ENCODE measurements at regions not wholly inside any gene's neighbourhood (a gene's known extent, or its start where the extent isn't known, plus 50 kb on each side); places are given as distances from the start of the nearest gene placed in this dataset.

DNA sequence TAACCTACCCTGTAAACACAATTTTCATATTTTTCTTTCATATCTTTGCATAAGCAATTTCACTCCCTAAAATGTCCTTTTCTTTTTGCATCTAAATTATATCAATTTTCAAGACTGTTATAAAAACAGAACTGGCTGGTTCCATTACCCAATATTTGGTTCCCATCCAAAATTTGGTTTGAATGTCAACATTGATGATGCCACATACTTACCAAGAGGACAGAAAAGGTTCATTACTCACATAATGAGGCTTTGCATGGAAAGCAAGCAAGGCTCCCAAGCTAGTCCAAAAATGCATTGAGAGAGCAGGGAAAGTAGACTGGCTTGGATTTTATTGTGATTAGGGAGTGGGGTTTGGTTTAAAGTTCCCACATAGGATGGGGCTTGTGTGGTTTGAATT, 144.4 kb upstream of the AKIRIN2 start:
- Mint-ChIP-seq H3K9me3 (no peaks in the 10 kb centered on the region), H3K4me1 (peaks cover 5% of the 10 kb centered on the region), H3K27ac (no peak overlapping the region), H3K4me3 (no peak overlapping the region), H3K36me3 (ENCODE audit: low read depth) (no peaks in the 10 kb centered on the region), H3K27me3 (ENCODE audit: insufficient read depth) (no peaks in the 10 kb centered on the region)
- TF ChIP-seq, protein P1, sequence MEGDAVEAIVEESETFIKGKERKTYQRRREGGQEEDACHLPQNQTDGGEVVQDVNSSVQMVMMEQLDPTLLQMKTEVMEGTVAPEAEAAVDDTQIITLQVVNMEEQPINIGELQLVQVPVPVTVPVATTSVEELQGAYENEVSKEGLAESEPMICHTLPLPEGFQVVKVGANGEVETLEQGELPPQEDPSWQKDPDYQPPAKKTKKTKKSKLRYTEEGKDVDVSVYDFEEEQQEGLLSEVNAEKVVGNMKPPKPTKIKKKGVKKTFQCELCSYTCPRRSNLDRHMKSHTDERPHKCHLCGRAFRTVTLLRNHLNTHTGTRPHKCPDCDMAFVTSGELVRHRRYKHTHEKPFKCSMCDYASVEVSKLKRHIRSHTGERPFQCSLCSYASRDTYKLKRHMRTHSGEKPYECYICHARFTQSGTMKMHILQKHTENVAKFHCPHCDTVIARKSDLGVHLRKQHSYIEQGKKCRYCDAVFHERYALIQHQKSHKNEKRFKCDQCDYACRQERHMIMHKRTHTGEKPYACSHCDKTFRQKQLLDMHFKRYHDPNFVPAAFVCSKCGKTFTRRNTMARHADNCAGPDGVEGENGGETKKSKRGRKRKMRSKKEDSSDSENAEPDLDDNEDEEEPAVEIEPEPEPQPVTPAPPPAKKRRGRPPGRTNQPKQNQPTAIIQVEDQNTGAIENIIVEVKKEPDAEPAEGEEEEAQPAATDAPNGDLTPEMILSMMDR (conservative IDR thresholded peaks at IDR 0.05), result no peak
- Histone ChIP-seq H3K9ac (ENCODE audit: extremely low read depth, low read length, poor library complexity, severe bottlenecking) (no peak overlapping the region), H3K9me3 (ENCODE audit: control insufficient read depth, low read length) (no peaks in the 10 kb centered on the region), H3K27ac (ENCODE audit: low read depth, low read length) (no peak overlapping the region), H3K36me3 (ENCODE audit: control insufficient read depth, insufficient read depth, low read length) (no peaks in the 10 kb centered on the region), H3K4me1 (ENCODE audit: control insufficient read depth, insufficient read depth, low read length) (no peaks in the 10 kb centered on the region), H3K4me3 (ENCODE audit: low read length) (no peak overlapping the region), H3K27me3 (ENCODE audit: control insufficient read depth, insufficient read depth, low read length, poor library complexity, severe bottlenecking) (no peaks in the 10 kb centered on the region)
- no peak for DNase-seq

DNA sequence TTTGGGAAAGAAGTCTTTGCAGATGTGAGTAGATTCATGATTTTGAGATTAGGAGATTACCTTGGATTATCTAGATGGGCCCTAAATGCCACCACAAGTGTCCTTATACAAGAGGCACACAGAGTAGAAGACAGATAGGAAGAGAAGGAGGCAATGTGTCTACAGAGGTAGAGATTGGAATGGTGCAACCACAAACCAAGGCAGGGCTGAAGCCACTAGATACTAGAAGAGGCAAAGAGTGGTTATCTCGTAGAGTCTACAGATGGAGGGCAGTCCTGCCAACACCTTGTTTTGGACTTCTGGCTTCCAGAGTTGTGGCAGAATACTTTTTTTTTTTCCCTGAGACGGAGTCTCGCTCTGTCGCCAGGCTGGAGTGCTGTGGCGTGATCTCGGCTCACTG, 138.3 kb upstream of the AKIRIN2 start:
- Histone ChIP-seq H3K4me1 (ENCODE audit: control insufficient read depth, insufficient read depth, low read length) (no peaks in the 10 kb centered on the region), H3K27ac (ENCODE audit: low read depth, low read length) (no peak overlapping the region), H3K36me3 (ENCODE audit: control insufficient read depth, insufficient read depth, low read length) (no peaks in the 10 kb centered on the region), H3K27me3 (ENCODE audit: control insufficient read depth, insufficient read depth, low read length, poor library complexity, severe bottlenecking) (no peaks in the 10 kb centered on the region), H3K4me3 (ENCODE audit: low read length) (no peak overlapping the region), H3K9ac (ENCODE audit: extremely low read depth, low read length, poor library complexity, severe bottlenecking) (no peak overlapping the region), H3K9me3 (ENCODE audit: control insufficient read depth, low read length) (no peaks in the 10 kb centered on the region)
- no peaks in the 10 kb centered on the region for H3K27me3 Mint-ChIP-seq (ENCODE audit: insufficient read depth)
- H3K4me1 Mint-ChIP-seq, result no peaks in the 10 kb centered on the region
- no peak overlapping the region for H3K27ac Mint-ChIP-seq
- peaks cover 5% of the 10 kb centered on the region for H3K9me3 Mint-ChIP-seq
- no peak overlapping the region for H3K4me3 Mint-ChIP-seq
- WGBS, 2 experiments (ENCODE audit: insufficient coverage in 1 of 2, insufficient read length in 1 of 2), result 93% methylated on average over 6 of the region's 6 CpGs; no CpG with 5 or more reads in 1 of the 2 experiments
- TF ChIP-seq, protein P1 (conservative IDR thresholded peaks at IDR 0.05), result no peak
- no peak for DNase-seq
- no peaks in the 10 kb centered on the region for H3K36me3 Mint-ChIP-seq (ENCODE audit: low read depth)

DNA sequence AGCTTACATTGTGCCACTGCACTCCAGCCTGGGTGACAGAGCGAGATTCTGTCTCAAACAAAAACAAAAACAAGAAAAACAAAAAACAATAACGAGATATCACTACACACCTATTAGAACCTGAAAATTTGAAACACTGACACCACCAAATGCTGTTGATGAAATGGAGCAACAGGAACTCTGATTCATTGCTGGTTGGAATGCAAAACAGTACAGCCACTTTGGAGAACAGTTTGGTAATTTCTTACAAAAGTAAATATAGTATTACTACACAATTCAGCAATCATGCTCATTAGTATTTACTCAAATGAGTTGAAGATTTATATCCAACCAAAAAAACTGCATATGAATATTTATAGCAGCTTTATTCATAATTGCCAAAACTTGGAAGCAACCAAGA, 135.8 kb upstream of the AKIRIN2 start:
- Histone ChIP-seq H3K4me1 (ENCODE audit: control insufficient read depth, insufficient read depth, low read length) (no peaks in the 10 kb centered on the region), H3K9ac (ENCODE audit: extremely low read depth, low read length, poor library complexity, severe bottlenecking) (no peak overlapping the region), H3K27me3 (ENCODE audit: control insufficient read depth, insufficient read depth, low read length, poor library complexity, severe bottlenecking) (no peaks in the 10 kb centered on the region), H3K9me3 (ENCODE audit: control insufficient read depth, low read length) (no peaks in the 10 kb centered on the region), H3K27ac (ENCODE audit: low read depth, low read length) (no peak overlapping the region), H3K4me3 (ENCODE audit: low read length) (no peak overlapping the region), H3K36me3 (ENCODE audit: control insufficient read depth, insufficient read depth, low read length) (no peaks in the 10 kb centered on the region)
- Mint-ChIP-seq H3K36me3 (ENCODE audit: low read depth) (no peaks in the 10 kb centered on the region), H3K27me3 (ENCODE audit: insufficient read depth) (no peaks in the 10 kb centered on the region), H3K27ac (no peak overlapping the region), H3K4me1 (no peaks in the 10 kb centered on the region), H3K9me3 (peaks cover 5% of the 10 kb centered on the region), H3K4me3 (no peak overlapping the region)
- no peak for DNase-seq
- 0 to 36% methylated on average over 1 to 2 of the region's 2 CpGs for WGBS, 2 experiments (ENCODE audit: insufficient coverage in 1 of 2, insufficient read length in 1 of 2)
- TF ChIP-seq, protein P1 (conservative IDR thresholded peaks at IDR 0.05), result no peak

Data from endodermal cell (in vitro differentiated cells).